Endothelial cell of umbilical vein (primary cell): ENCODE measurements at regions not wholly inside any gene's neighbourhood (a gene's known extent, or its start where the extent isn't known, plus 50 kb on each side); places are given as distances from the start of the nearest gene placed in this dataset.
A peak's percentile ranks its signal among the peaks of the same experiment; 100 is the strongest.

Source experiments
- BruUV-seq: library from RNA; stranded (reverse); fragments of 400-500 nt; replicated peaks from 2 replicates; lab custom pipeline; 2021; lab: Mats Ljungman, UMichigan
- CTCF ChIA-PET: fragments of 300-600, 350-600 bp; sonication (Branson Sonifier 250); formaldehyde crosslinking; loops from one replicate; lab custom pipeline; 2021; ENCODE audit warnings: antibody characterized with exemption, inconsistent platforms; lab: Charles Lee
- POLR2A ChIA-PET: fragments of 300-600, 350-600 bp; sonication (Branson Sonifier 250); formaldehyde crosslinking; loops from one replicate; lab custom pipeline; 2021; ENCODE audit warnings: antibody characterized with exemption, inconsistent platforms; lab: Charles Lee
- DNase-seq: peaks from one replicate; pipeline ENCODE4 v3.0.0-alpha.2; 2011; ENCODE audit warnings: low read depth, low spot score
- FAIRE-seq: peaks from 2 replicates; lab custom pipeline; 2011; peaks lifted over from hg19 to GRCh38; lab: Jason Lieb, UNC
- H2AFZ ChIP-seq: 2 replicates; pipeline ENCODE4 v1.6.0; 2012; ENCODE audit warnings: low read depth, low read length, control low read depth, inconsistent platforms
- H3K27ac ChIP-seq: 2 replicates; pipeline ENCODE4 v1.5.1; 2011; ENCODE audit warnings: low read depth, mild to moderate bottlenecking, control low read depth, low read length, moderate library complexity; ENCODE audit not compliant: insufficient read depth
- H3K27me3 ChIP-seq, 2 experiments: 2 replicates each; pipeline versions ENCODE4 v1.6.0 to v1.6.1; 2011; ENCODE audit warnings: low read length in 2 of 2, mixed read lengths in 1 of 2; ENCODE audit not compliant: control insufficient read depth in 2 of 2, insufficient read depth in 2 of 2
- H3K36me3 ChIP-seq, 2 experiments: 2 replicates in 1 of 2; 3 replicates in 1 of 2; pipeline ENCODE4 v1.5.1; 2011; ENCODE audit warnings: low read length in 2 of 2, mild to moderate bottlenecking in 1 of 2, moderate library complexity in 1 of 2; ENCODE audit not compliant: control insufficient read depth in 2 of 2, insufficient read depth in 2 of 2; ENCODE audit errors: extremely low read depth in 1 of 2
- H3K4me1 ChIP-seq: 3 replicates; pipeline ENCODE4 v1.5.1; 2011; ENCODE audit warnings: mild to moderate bottlenecking, low read length; ENCODE audit not compliant: control insufficient read depth, insufficient read depth; ENCODE audit errors: extremely low read depth
- H3K4me2 ChIP-seq: 2 replicates; pipeline ENCODE4 v1.6.1; 2011; ENCODE audit warnings: low read length, control low read depth, mixed read lengths; ENCODE audit not compliant: insufficient read depth
- H3K4me3 ChIP-seq, 3 experiments: fragments of 200-600 bp in 1 of 3; sonication (generic), shearing (Covaris generic) in 1 of 3; replicated peaks in 1 of 3; 2 replicates each; pipeline ENCODE4 v1.5.1; 2011 to 2016; ENCODE audit warnings: control low read depth in 3 of 3, low read length in 3 of 3, mild to moderate bottlenecking in 2 of 3, inconsistent platforms in 1 of 3, low read depth in 1 of 3, moderate library complexity in 1 of 3; ENCODE audit not compliant: insufficient read depth in 1 of 3
- H3K79me2 ChIP-seq: 2 replicates; pipeline ENCODE4 v1.6.0; 2012; ENCODE audit warnings: low read length, inconsistent platforms; ENCODE audit not compliant: control insufficient read depth, insufficient read depth
- H3K9ac ChIP-seq: replicated peaks from 2 replicates; pipeline ENCODE3; 2011; ENCODE audit warnings: low read length, control low read depth; ENCODE audit not compliant: insufficient read depth; ENCODE audit errors: extremely low read depth
- H3K9me1 ChIP-seq: replicated peaks from 3 replicates; pipeline ENCODE4 v1.6.0; 2011; ENCODE audit warnings: mild to moderate bottlenecking, low read length; ENCODE audit not compliant: control insufficient read depth, insufficient read depth; ENCODE audit errors: extremely low read depth
- H3K9me3 ChIP-seq: replicated peaks from 2 replicates; pipeline ENCODE4 v1.5.1; 2012; ENCODE audit warnings: low read length, inconsistent platforms; ENCODE audit not compliant: control insufficient read depth, insufficient read depth
- H4K20me1 ChIP-seq: replicated peaks from 2 replicates; pipeline ENCODE3; 2011; ENCODE audit warnings: mild to moderate bottlenecking, low read length; ENCODE audit not compliant: control insufficient read depth, insufficient read depth; ENCODE audit errors: extremely low read depth
- EZH2 ChIP-seq: IDR thresholded peaks from 2 replicates; pipeline ENCODE4 v1.6.1; 2012; ENCODE audit warnings: borderline replicate concordance, low read depth, mild to moderate bottlenecking, moderate library complexity, low read length, inconsistent platforms; ENCODE audit not compliant: severe bottlenecking
- FOS ChIP-seq: IDR thresholded peaks from 2 replicates; pipeline ENCODE4 v1.6.1; 2011; ENCODE audit warnings: mild to moderate bottlenecking, low read length, moderate library complexity, borderline replicate concordance; ENCODE audit not compliant: insufficient read depth
- GATA2 ChIP-seq: IDR thresholded peaks from 2 replicates; pipeline ENCODE4 v1.7.0; 2011; ENCODE audit warnings: low read depth, mild to moderate bottlenecking, moderate library complexity, mixed read lengths, low read length; ENCODE audit not compliant: insufficient read length, insufficient read depth
- JUN ChIP-seq: IDR thresholded peaks from 2 replicates; pipeline ENCODE4 v1.6.1; 2011; ENCODE audit warnings: borderline replicate concordance, low read depth; ENCODE audit not compliant: insufficient read length, insufficient read depth
- MYC ChIP-seq: IDR thresholded peaks from one replicate; pipeline ENCODE4 v1.6.1; 2011; ENCODE audit warnings: mild to moderate bottlenecking, low read depth, low read length
- POLR2A ChIP-seq: IDR thresholded peaks from 2 replicates; pipeline ENCODE4 v1.6.1; 2012; ENCODE audit warnings: low read depth, mild to moderate bottlenecking, control low read depth, low read length
- POLR2AphosphoS5 ChIP-seq: IDR thresholded peaks from 2 replicates; pipeline ENCODE4 v1.6.1; 2012; ENCODE audit warnings: low read depth, mild to moderate bottlenecking, control low read depth, low read length, moderate library complexity; ENCODE audit not compliant: insufficient read depth
- dilution Hi-C: fragments of 300-500 bp; cut with MboI; formaldehyde crosslinking; loops from one replicate; pipeline ENCODE4 v1.15.0; 2019; ENCODE audit warnings: low sequenced_read_pairs; ENCODE audit not compliant: extremely low pct_ligation_motif_present
- intact Hi-C: fragments of 100-400 bp; cut with micrococcal nuclease; formaldehyde crosslinking; loops from one replicate; pipeline ENCODE4 v1.10.0; 2022
- TF ChIP-seq, protein P1 (sequence below), 2 donors: IDR thresholded peaks; 1 replicate in 1 of 2; 2 replicates in 1 of 2; pipeline ENCODE4 v1.5.1; 2011; ENCODE audit warnings: low read length in 2 of 2, mild to moderate bottlenecking in 2 of 2, moderate library complexity in 2 of 2, control low read depth in 1 of 2, inconsistent platforms in 1 of 2, low read depth in 1 of 2; ENCODE audit not compliant: insufficient read depth in 1 of 2; ENCODE audit errors: extremely low read depth in 1 of 2
- TF ChIP-seq, protein P2 (sequence below): IDR thresholded peaks from 2 replicates; pipeline ENCODE4 v1.6.1; 2011; ENCODE audit not compliant: insufficient read depth, insufficient read length

DNA sequence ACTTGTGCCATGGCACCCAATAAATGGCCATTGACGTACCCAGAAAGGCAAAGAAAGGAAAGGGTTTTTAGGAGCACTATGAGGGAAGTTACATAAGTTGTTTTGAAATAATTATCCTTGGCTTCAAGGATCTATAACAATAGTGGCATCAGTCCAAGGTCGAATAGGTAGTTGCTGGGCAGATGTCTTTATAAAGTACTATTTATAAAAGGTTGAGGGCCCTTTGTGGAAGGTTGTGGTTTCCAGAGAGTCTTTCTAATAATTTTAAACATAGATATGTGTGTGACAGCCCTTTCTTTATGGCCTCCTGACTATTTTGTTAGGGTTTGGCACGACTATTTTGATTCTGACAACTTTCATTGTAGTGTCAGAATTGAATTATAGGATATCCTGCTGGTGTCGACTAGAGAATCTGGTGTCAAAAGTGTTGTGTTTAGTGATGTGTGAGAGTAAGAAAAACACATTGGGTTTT lies 260.5 kb downstream of the PYDC2 start:
- FAIRE-seq, result no peak

More for the DNA sequence above, 260.5 kb downstream of the PYDC2 start:
- no peaks in the 10 kb centered on the region for H4K20me1 ChIP-seq
- H3K27me3 ChIP-seq, result no peaks in the 10 kb centered on the region
- no peak overlapping the region for H3K4me2 ChIP-seq
- no peaks in the 10 kb centered on the region for H3K36me3 ChIP-seq
- no peak overlapping the region for H3K27ac ChIP-seq
- CTCF ChIA-PET, result no interaction called here
- H3K4me3 ChIP-seq, result no peak overlapping the region
- TF ChIP-seq, protein P1, sequence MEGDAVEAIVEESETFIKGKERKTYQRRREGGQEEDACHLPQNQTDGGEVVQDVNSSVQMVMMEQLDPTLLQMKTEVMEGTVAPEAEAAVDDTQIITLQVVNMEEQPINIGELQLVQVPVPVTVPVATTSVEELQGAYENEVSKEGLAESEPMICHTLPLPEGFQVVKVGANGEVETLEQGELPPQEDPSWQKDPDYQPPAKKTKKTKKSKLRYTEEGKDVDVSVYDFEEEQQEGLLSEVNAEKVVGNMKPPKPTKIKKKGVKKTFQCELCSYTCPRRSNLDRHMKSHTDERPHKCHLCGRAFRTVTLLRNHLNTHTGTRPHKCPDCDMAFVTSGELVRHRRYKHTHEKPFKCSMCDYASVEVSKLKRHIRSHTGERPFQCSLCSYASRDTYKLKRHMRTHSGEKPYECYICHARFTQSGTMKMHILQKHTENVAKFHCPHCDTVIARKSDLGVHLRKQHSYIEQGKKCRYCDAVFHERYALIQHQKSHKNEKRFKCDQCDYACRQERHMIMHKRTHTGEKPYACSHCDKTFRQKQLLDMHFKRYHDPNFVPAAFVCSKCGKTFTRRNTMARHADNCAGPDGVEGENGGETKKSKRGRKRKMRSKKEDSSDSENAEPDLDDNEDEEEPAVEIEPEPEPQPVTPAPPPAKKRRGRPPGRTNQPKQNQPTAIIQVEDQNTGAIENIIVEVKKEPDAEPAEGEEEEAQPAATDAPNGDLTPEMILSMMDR (IDR thresholded peaks at IDR 0.05; ENCODE audit: extremely low read depth in 1 of 2, insufficient read depth in 1 of 2, low read depth in 1 of 2, low read length in 2 of 2), result no peak
- TF ChIP-seq GATA2 (no peak), POLR2AphosphoS5 (no peak), FOS (no peak), JUN (no peak), EZH2 (no peak), MYC (no peak), POLR2A (no peak)
- TF ChIP-seq, protein P2, sequence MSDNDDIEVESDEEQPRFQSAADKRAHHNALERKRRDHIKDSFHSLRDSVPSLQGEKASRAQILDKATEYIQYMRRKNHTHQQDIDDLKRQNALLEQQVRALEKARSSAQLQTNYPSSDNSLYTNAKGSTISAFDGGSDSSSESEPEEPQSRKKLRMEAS, result no peak
- peaks cover 5% of the 10 kb centered on the region for H3K4me1 ChIP-seq
- H2AFZ ChIP-seq, result no peak overlapping the region
- dilution Hi-C loops, result no loop called here
- intact Hi-C loops, result no loop called here
- no TSS peak for BruUV-seq
- no peaks in the 10 kb centered on the region for H3K79me2 ChIP-seq
- POLR2A ChIA-PET, result no interaction called here
- no peak overlapping the region for H3K9ac ChIP-seq
- H3K9me3 ChIP-seq, result no peaks in the 10 kb centered on the region
- peak; percentile 52 for DNase-seq
- H3K9me1 ChIP-seq, result no peaks in the 10 kb centered on the region
